ENCODE measurements at regions not wholly inside any gene's neighbourhood (a gene's known extent, or its start where the extent isn't known, plus 50 kb on each side); places are given as distances from the start of the nearest gene placed in this dataset.

- no peaks in the 10 kb centered on the region for H3K9me3 ChIP-seq
- no peaks in the 10 kb centered on the region for H3K36me3 ChIP-seq
- H3K4me1 ChIP-seq, result peaks cover 6% of the 10 kb centered on the region
- no peaks in the 10 kb centered on the region for H3K27me3 ChIP-seq
- TF ChIP-seq POLR2A (IDR thresholded peaks at IDR 0.05) (no peak), EP300 (IDR thresholded peaks at IDR 0.05) (no peak), CTCF (IDR thresholded peaks at IDR 0.05) (no peak), POLR2AphosphoS5 (IDR thresholded peaks at IDR 0.05) (no peak)
- DNase-seq (ENCODE audit: low spot score in 2 of 2), result no peak
- H3K4me3 ChIP-seq, result no peak overlapping the region
- no peak overlapping the region for H3K27ac ChIP-seq
- 67% methylated on average over 1 of the region's 1 CpG for WGBS
Observed at GRCh38 chr1:87763483-87763882, 434.8 kb downstream of the LMO4 start.

GRCh38 chr1:87765057-87765680, 436.5 kb downstream of the LMO4 start:
- 86% methylated on average over 6 of the region's 6 CpGs for WGBS
- no peaks in the 10 kb centered on the region for H3K27me3 ChIP-seq
- no peaks in the 10 kb centered on the region for H3K9me3 ChIP-seq
- peaks cover 3% of the 10 kb centered on the region for H3K4me1 ChIP-seq
- no peaks in the 10 kb centered on the region for H3K36me3 ChIP-seq
- DNase-seq (ENCODE audit: low spot score in 2 of 2), result no peak
- H3K4me3 ChIP-seq, result no peak overlapping the region
- TF ChIP-seq POLR2A (IDR thresholded peaks at IDR 0.05), result no peak
- no peak for TF ChIP-seq POLR2AphosphoS5 (IDR thresholded peaks at IDR 0.05)
- no peak for TF ChIP-seq CTCF (IDR thresholded peaks at IDR 0.05)
- TF ChIP-seq EP300 (IDR thresholded peaks at IDR 0.05), result no peak
- no peak overlapping the region for H3K27ac ChIP-seq

GRCh38 chr1:87765681-87766070, 437.0 kb downstream of the LMO4 start:
- H3K36me3 ChIP-seq, result no peaks in the 10 kb centered on the region
- H3K27ac ChIP-seq, result no peak overlapping the region
- peaks cover 3% of the 10 kb centered on the region for H3K4me1 ChIP-seq
- H3K4me3 ChIP-seq, result no peak overlapping the region
- H3K27me3 ChIP-seq, result no peaks in the 10 kb centered on the region
- TF ChIP-seq CTCF (IDR thresholded peaks at IDR 0.05), result no peak
- no peak for TF ChIP-seq EP300 (IDR thresholded peaks at IDR 0.05)
- no peak for DNase-seq (ENCODE audit: low spot score in 2 of 2)
- 66% methylated on average over 1 of the region's 1 CpG for WGBS
- no peaks in the 10 kb centered on the region for H3K9me3 ChIP-seq

GRCh38 chr1:87766737-87767136, 438.1 kb downstream of the LMO4 start:
- Histone ChIP-seq H3K36me3 (no peaks in the 10 kb centered on the region), H3K4me1 (peaks cover 3% of the 10 kb centered on the region), H3K27ac (no peak overlapping the region), H3K27me3 (no peaks in the 10 kb centered on the region), H3K9me3 (no peaks in the 10 kb centered on the region), H3K4me3 (no peak overlapping the region)
- DNase-seq (ENCODE audit: low spot score in 2 of 2), result no peak
- TF ChIP-seq POLR2AphosphoS5 (IDR thresholded peaks at IDR 0.05) (no peak), POLR2A (IDR thresholded peaks at IDR 0.05) (no peak), CTCF (IDR thresholded peaks at IDR 0.05) (no peak), EP300 (IDR thresholded peaks at IDR 0.05) (no peak)
- WGBS, result 76% methylated on average over 1 of the region's 1 CpG

- Histone ChIP-seq H3K4me3 (no peak overlapping the region), H3K27ac (no peak overlapping the region), H3K36me3 (no peaks in the 10 kb centered on the region), H3K27me3 (no peaks in the 10 kb centered on the region), H3K4me1 (no peaks in the 10 kb centered on the region), H3K9me3 (no peaks in the 10 kb centered on the region)
- DNase-seq (ENCODE audit: low spot score in 2 of 2), result no peak
- 90% methylated on average over 3 of the region's 3 CpGs for WGBS
- TF ChIP-seq POLR2AphosphoS5 (IDR thresholded peaks at IDR 0.05) (no peak), POLR2A (IDR thresholded peaks at IDR 0.05) (no peak), CTCF (IDR thresholded peaks at IDR 0.05) (no peak), EP300 (IDR thresholded peaks at IDR 0.05) (no peak)
Observed at GRCh38 chr1:87778896-87779295, 450.2 kb downstream of the LMO4 start.

Measured in suprapubic skin (tissue), 4 donors.